Stimulated activated naive CD8-positive, alpha-beta T cell treated with anti-CD3 and anti-CD28 coated beads, Interleukin-15, amount 100 ng/mL, for 72 hours (primary cell): ENCODE measurements at regions not wholly inside any gene's neighbourhood (a gene's known extent, or its start where the extent isn't known, plus 50 kb on each side); places are given as distances from the start of the nearest gene placed in this dataset.
"Not testable (repeated sequence)": the region's sequence is repeated elsewhere in the genome, so short reads cannot be mapped to it uniquely, and the experiment has no call there.

Experiments
- ATAC-seq: fragments of 150-1000 bp; cut with Tn5 transposase; 2 replicates; pipeline ENCODE4 v1.10.0; 2021; ENCODE audit warnings: mild to moderate bottlenecking, moderate library complexity
- DNase-seq, 2 donors: peaks; one replicate each; pipeline ENCODE4 v3.0.0; 2021 to 2022
- H3K27ac Mint-ChIP-seq, 2 donors: one replicate each; pipeline ENCODE4 v1.8.0; 2022; ENCODE audit warnings: mild to moderate bottlenecking in 2 of 2, mixed read lengths in 2 of 2, moderate library complexity in 2 of 2
- H3K27me3 Mint-ChIP-seq: one replicate; pipeline ENCODE4 v1.8.0; 2022; ENCODE audit warnings: mixed read lengths
- H3K4me1 Mint-ChIP-seq: one replicate; pipeline ENCODE4 v1.8.0; 2022; ENCODE audit warnings: mild to moderate bottlenecking, mixed read lengths
- H3K4me3 Mint-ChIP-seq, 2 donors: one replicate each; pipeline ENCODE4 v1.8.0; 2022; ENCODE audit warnings: mild to moderate bottlenecking in 2 of 2, mixed read lengths in 2 of 2, moderate library complexity in 1 of 2
- H3K9me3 Mint-ChIP-seq, 2 donors: one replicate each; pipeline ENCODE4 v1.8.0; 2022; ENCODE audit warnings: mixed read lengths in 2 of 2

- Mint-ChIP-seq H3K4me1 (no peaks in the 10 kb centered on the region), H3K27ac (peak overlapping the region in 1 of 2 donors; percentile 67), H3K9me3 (no peaks in the 10 kb centered on the region), H3K27me3 (no peaks in the 10 kb centered on the region), H3K4me3 (no peak overlapping the region)
- ATAC-seq, result no peak
- no peak for DNase-seq
Observed at GRCh38 chr10:32180390-32181280, 124.4 kb upstream of the KIF5B start.

- H3K9me3 Mint-ChIP-seq, result no peaks in the 10 kb centered on the region
- no peaks in the 10 kb centered on the region for H3K4me1 Mint-ChIP-seq
- no peak overlapping the region for H3K4me3 Mint-ChIP-seq
- no peak for ATAC-seq
- H3K27ac Mint-ChIP-seq, result no peak overlapping the region
- no peaks in the 10 kb centered on the region for H3K27me3 Mint-ChIP-seq
- no peak for DNase-seq
Observed at GRCh38 chr10:32179836-32180235, 123.6 kb upstream of the KIF5B start.

- H3K27ac Mint-ChIP-seq, DNase-seq, ATAC-seq, H3K27me3 Mint-ChIP-seq, H3K9me3 Mint-ChIP-seq, H3K4me3 Mint-ChIP-seq, H3K4me1 Mint-ChIP-seq: not testable (repeated sequence)
Observed at GRCh38 chr10:32177594-32177993, 121.4 kb upstream of the KIF5B start.

- H3K4me3 Mint-ChIP-seq, result no peak overlapping the region
- H3K27ac Mint-ChIP-seq, result no peak overlapping the region
- no peak for DNase-seq
- no peaks in the 10 kb centered on the region for H3K4me1 Mint-ChIP-seq
- ATAC-seq, result no peak
- H3K9me3 Mint-ChIP-seq, result no peaks in the 10 kb centered on the region
- no peaks in the 10 kb centered on the region for H3K27me3 Mint-ChIP-seq
Observed at GRCh38 chr10:32175629-32176028, 119.4 kb upstream of the KIF5B start.

GRCh38 chr10:32174349-32174893 is 118.2 kb upstream of the KIF5B start:
- H3K4me1 Mint-ChIP-seq, result no peaks in the 10 kb centered on the region
- no peaks in the 10 kb centered on the region for H3K9me3 Mint-ChIP-seq
- H3K27ac Mint-ChIP-seq, result no peak overlapping the region
- DNase-seq (no peak), ATAC-seq (no peak)
- H3K27me3 Mint-ChIP-seq, result no peaks in the 10 kb centered on the region
- no peak overlapping the region for H3K4me3 Mint-ChIP-seq

- DNase-seq, result no peak
- Mint-ChIP-seq H3K27ac (peak overlapping the region in 1 of 2 donors; percentile 3), H3K27me3 (no peaks in the 10 kb centered on the region), H3K9me3 (no peaks in the 10 kb centered on the region), H3K4me1 (no peaks in the 10 kb centered on the region), H3K4me3 (no peak overlapping the region)
- ATAC-seq, result no peak
Observed at GRCh38 chr10:32171204-32171603, 115.0 kb upstream of the KIF5B start.

GRCh38 chr10:32169556-32169955 is 113.3 kb upstream of the KIF5B start:
- ATAC-seq (no peak), DNase-seq (no peak)
- Mint-ChIP-seq H3K27me3 (peaks cover 7% of the 10 kb centered on the region), H3K9me3 (no peaks in the 10 kb centered on the region), H3K4me3 (no peak overlapping the region), H3K27ac (no peak overlapping the region), H3K4me1 (no peaks in the 10 kb centered on the region)

GRCh38 chr10:32167450-32167849 is 111.2 kb upstream of the KIF5B start:
- H3K4me1 Mint-ChIP-seq, result no peaks in the 10 kb centered on the region
- H3K9me3 Mint-ChIP-seq, result no peaks in the 10 kb centered on the region
- DNase-seq (no peak), ATAC-seq (no peak)
- no peak overlapping the region for H3K27ac Mint-ChIP-seq
- peaks cover 9% of the 10 kb centered on the region for H3K27me3 Mint-ChIP-seq
- no peak overlapping the region for H3K4me3 Mint-ChIP-seq

GRCh38 chr10:32166365-32166764 is 110.1 kb upstream of the KIF5B start:
- H3K9me3 Mint-ChIP-seq, result no peaks in the 10 kb centered on the region
- H3K4me1 Mint-ChIP-seq, result no peaks in the 10 kb centered on the region
- H3K27me3 Mint-ChIP-seq, result peaks cover 9% of the 10 kb centered on the region
- no peak for ATAC-seq
- DNase-seq, result no peak
- H3K27ac Mint-ChIP-seq, result no peak overlapping the region
- no peak overlapping the region for H3K4me3 Mint-ChIP-seq

- DNase-seq (no peak), ATAC-seq (no peak)
- Mint-ChIP-seq H3K4me1 (no peaks in the 10 kb centered on the region), H3K27me3 (peaks cover 9% of the 10 kb centered on the region), H3K4me3 (no peak overlapping the region), H3K27ac (no peak overlapping the region), H3K9me3 (no peaks in the 10 kb centered on the region)
Observed at GRCh38 chr10:32163762-32164148, 107.5 kb upstream of the KIF5B start.

GRCh38 chr10:32163071-32163761 is 107.0 kb upstream of the KIF5B start:
- Mint-ChIP-seq H3K4me3 (no peak overlapping the region), H3K4me1 (no peaks in the 10 kb centered on the region), H3K27me3 (peaks cover 9% of the 10 kb centered on the region), H3K27ac (no peak overlapping the region), H3K9me3 (no peaks in the 10 kb centered on the region)
- DNase-seq (no peak), ATAC-seq (no peak)

GRCh38 chr10:32161586-32161985 is 105.4 kb upstream of the KIF5B start:
- no peak for DNase-seq
- H3K4me1 Mint-ChIP-seq, result no peaks in the 10 kb centered on the region
- ATAC-seq, result no peak
- no peak overlapping the region for H3K4me3 Mint-ChIP-seq
- no peaks in the 10 kb centered on the region for H3K9me3 Mint-ChIP-seq
- H3K27me3 Mint-ChIP-seq, result peaks cover 9% of the 10 kb centered on the region
- H3K27ac Mint-ChIP-seq, result no peak overlapping the region

GRCh38 chr10:32160864-32161263 is 104.6 kb upstream of the KIF5B start:
- Mint-ChIP-seq H3K9me3 (peaks cover 0 to 3% of the 10 kb centered on the region in 2 donors), H3K4me1 (no peaks in the 10 kb centered on the region), H3K27ac (no peak overlapping the region), H3K27me3 (peaks cover 9% of the 10 kb centered on the region), H3K4me3 (no peak overlapping the region)
- DNase-seq (no peak), ATAC-seq (no peak)

GRCh38 chr10:32159264-32159663 is 103.0 kb upstream of the KIF5B start:
- Mint-ChIP-seq H3K27ac (no peak overlapping the region), H3K27me3 (no peaks in the 10 kb centered on the region), H3K9me3 (peaks cover 11 to 14% of the 10 kb centered on the region in 2 donors), H3K4me1 (no peaks in the 10 kb centered on the region), H3K4me3 (no peak overlapping the region)
- DNase-seq (no peak), ATAC-seq (no peak)

- no peaks in the 10 kb centered on the region for H3K27me3 Mint-ChIP-seq
- ATAC-seq, result no peak
- H3K27ac Mint-ChIP-seq, result no peak overlapping the region
Observed at GRCh38 chr10:32156031-32156495, 99.8 kb upstream of the KIF5B start.

GRCh38 chr10:32155075-32155516 is 98.9 kb upstream of the KIF5B start:
- H3K27me3 Mint-ChIP-seq, result no peaks in the 10 kb centered on the region
- no peak overlapping the region for H3K4me3 Mint-ChIP-seq
- DNase-seq, result no peak
- peaks cover 27 to 40% of the 10 kb centered on the region in 2 donors for H3K9me3 Mint-ChIP-seq
- no peak overlapping the region for H3K27ac Mint-ChIP-seq
- ATAC-seq, result no peak
- H3K4me1 Mint-ChIP-seq, result peaks cover 10% of the 10 kb centered on the region

More at GRCh38 chr10:32156031-32156495, 99.8 kb upstream of the KIF5B start:
- Mint-ChIP-seq H3K4me1 (peaks cover 3% of the 10 kb centered on the region), H3K9me3 (peaks cover 27 to 37% of the 10 kb centered on the region in 2 donors), H3K4me3 (no peak overlapping the region)
- DNase-seq, result no peak
